ENCODE measurements at regions not wholly inside any gene's neighbourhood (a gene's known extent, or its start where the extent isn't known, plus 50 kb on each side); places are given as distances from the start of the nearest gene placed in this dataset.
"Not testable (repeated sequence)": the region's sequence is repeated elsewhere in the genome, so short reads cannot be mapped to it uniquely, and the experiment has no call there.

DNA sequence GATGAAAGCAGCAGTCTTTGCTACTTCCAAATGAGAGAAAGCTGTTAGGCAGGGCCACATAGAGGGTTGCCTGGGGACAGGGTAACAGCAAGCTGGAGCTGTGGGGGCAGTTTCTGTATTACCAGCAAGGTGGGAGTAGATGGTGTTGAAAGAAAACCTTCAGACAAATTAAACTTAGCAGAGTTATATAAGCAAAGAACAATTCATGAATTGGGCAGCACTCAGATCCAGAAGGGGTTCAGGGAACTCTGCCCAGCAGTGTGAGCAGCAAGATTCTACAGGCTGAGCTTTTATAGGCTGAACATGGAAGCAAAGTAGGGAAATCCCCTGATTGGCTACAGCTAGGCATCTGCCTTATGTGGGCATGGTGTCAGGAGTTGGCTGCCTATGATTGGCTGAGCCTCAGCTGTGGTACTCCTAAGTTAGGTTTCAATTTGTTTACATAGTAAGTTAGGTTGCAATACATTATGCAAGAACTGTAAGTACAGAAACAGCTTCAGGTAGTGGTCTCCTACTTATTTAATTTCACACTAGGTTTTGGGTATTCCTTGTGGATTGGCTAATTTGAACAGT, 64.1 kb upstream of the TMPRSS2 start:
- peaks cover 7% of the 10 kb centered on the region for H3K4me1 Mint-ChIP-seq
- H3K27me3 Mint-ChIP-seq (ENCODE audit: low read depth, poor library complexity): peaks cover 13% of the 10 kb centered on the region
- H3K9me3 Mint-ChIP-seq: peaks cover 66% of the 10 kb centered on the region
- H3K4me3 Mint-ChIP-seq: no peak overlapping the region
- no peak overlapping the region for H3K27ac Mint-ChIP-seq
- H3K36me3 Mint-ChIP-seq (ENCODE audit: low read depth): no peaks in the 10 kb centered on the region
- TF ChIP-seq CTCF (IDR thresholded peaks at IDR 0.05): no peak
- DNase-seq: no peak

DNA sequence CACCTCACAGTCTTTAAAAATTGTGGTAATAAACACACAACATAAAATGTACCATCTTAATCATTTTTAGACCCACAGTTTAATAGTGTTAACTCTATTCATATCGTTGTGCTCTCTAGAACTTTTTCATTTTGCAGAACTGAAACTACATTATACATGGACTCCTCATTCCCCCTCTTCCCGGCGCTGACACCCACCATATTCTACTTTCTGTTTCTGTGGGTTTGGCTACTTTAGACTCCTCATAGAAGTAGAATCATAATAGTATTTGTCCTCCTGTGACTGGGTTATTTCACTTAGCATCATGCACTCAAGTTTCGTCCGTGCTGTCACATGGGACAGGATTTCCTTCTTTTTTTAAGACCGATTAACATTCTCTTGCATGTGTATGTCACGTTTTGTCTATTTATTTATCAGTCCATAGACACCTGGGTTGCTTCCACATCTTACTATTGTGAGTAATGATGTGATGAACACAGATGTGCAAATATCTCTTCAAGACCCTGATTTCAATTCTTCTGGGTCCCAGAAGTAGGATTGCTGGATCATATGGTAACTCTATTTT, 62.9 kb upstream of the TMPRSS2 start:
- H3K4me1 Mint-ChIP-seq: peaks cover 11% of the 10 kb centered on the region
- H3K36me3 Mint-ChIP-seq (ENCODE audit: low read depth): no peaks in the 10 kb centered on the region
- TF ChIP-seq CTCF (IDR thresholded peaks at IDR 0.05): no peak
- DNase-seq: no peak
- H3K27ac Mint-ChIP-seq: no peak overlapping the region
- H3K9me3 Mint-ChIP-seq: peaks cover 54% of the 10 kb centered on the region
- H3K27me3 Mint-ChIP-seq (ENCODE audit: low read depth, poor library complexity): peaks cover 13% of the 10 kb centered on the region
- no peak overlapping the region for H3K4me3 Mint-ChIP-seq

GRCh38 chr21:41568606-41569385, 60.8 kb upstream of the TMPRSS2 start:
- Mint-ChIP-seq H3K27ac (no peak overlapping the region), H3K4me3 (no peak overlapping the region), H3K27me3 (ENCODE audit: low read depth, poor library complexity) (peaks cover 13% of the 10 kb centered on the region), H3K36me3 (ENCODE audit: low read depth) (no peaks in the 10 kb centered on the region), H3K4me1 (peaks cover 22% of the 10 kb centered on the region), H3K9me3 (peaks cover 38% of the 10 kb centered on the region)
- DNase-seq: no peak
- no peak for TF ChIP-seq CTCF (IDR thresholded peaks at IDR 0.05)

DNA sequence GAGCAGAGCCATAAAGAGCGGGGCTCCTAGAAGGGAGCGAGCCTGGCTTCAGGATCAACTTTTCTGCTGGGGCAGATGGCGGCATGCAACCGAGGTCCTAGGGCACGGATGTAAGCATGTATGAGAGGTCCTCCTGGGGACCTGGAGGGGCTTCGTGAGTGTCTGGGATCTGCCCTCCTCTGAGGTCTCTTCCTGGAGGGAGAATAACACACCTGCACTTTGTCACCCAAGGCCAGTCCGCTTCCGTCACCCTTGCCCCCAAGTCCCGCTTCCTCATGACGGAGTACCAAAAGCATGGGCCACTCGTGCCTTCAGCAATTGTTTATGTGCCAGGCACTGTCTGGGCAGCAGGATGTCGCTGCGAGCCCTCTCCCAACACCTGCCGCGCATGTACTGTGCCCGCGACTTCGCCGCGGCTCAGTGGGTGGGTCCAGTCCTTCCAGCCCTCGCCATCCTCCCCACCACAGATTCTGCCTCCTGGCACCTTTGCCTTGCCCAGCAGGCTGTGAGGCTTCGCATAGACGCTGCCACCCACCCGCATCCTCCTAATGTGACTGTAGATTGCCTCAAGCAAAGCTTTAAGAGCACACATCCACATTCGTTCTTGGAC, 60.0 kb upstream of the TMPRSS2 start:
- no peak overlapping the region for H3K27ac Mint-ChIP-seq
- H3K4me3 Mint-ChIP-seq: no peak overlapping the region
- peaks cover 31% of the 10 kb centered on the region for H3K9me3 Mint-ChIP-seq
- H3K4me1 Mint-ChIP-seq: peaks cover 27% of the 10 kb centered on the region
- no peak for TF ChIP-seq CTCF (IDR thresholded peaks at IDR 0.05)
- peaks cover 13% of the 10 kb centered on the region for H3K27me3 Mint-ChIP-seq (ENCODE audit: low read depth, poor library complexity)
- no peaks in the 10 kb centered on the region for H3K36me3 Mint-ChIP-seq (ENCODE audit: low read depth)
- DNase-seq: no peak

DNA sequence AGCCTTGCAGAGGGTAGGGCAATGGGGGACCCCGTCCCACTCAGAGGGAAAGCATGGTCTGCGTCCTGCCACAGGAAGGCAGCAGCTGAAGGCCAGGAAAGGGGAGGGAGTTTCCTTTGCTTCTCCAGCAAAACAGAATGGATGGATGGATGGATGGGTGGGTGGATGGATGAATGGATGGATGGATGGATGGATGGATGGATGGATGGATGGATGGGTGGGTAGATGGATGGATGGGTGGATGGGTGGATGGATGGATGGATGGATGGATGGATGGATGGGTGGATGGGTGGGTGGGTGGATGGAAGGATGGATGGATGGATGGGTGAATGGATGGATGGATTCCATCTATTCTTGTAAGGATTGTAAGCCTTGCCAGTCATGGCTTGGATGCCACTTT, 59.3 kb upstream of the TMPRSS2 start:
- Mint-ChIP-seq H3K27me3 (ENCODE audit: low read depth, poor library complexity) (peaks cover 17% of the 10 kb centered on the region), H3K4me1 (peaks cover 33% of the 10 kb centered on the region), H3K9me3 (peaks cover 24% of the 10 kb centered on the region)
- H3K27ac Mint-ChIP-seq; DNase-seq; H3K4me3 Mint-ChIP-seq; H3K36me3 Mint-ChIP-seq (ENCODE audit: low read depth): not testable (repeated sequence)

DNA sequence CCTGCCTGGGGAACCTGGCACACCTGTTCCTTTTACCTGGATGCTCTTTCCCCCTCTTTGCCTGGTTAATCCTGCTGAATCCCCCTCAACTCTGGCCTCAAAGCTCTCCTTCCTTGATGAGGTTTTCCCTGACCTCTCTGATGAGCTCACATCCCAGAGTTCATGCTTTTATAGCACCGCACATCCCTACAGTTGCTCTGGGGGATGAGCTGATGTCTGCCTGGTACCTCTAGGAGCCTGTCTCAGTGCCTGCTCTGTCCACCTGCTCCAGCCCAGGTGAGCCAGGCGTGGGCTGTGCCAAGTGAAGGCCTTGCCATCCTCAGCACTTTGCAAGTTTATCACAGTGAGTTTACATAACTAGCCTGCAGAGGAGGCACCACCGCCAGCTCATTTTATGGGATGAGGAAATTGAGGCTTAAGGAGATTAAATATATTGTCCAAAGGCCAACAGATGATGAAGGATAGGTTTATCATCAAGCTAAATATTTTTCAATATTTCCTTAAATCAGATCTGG, 58.6 kb upstream of the TMPRSS2 start:
- no peak overlapping the region for H3K4me3 Mint-ChIP-seq
- no peaks in the 10 kb centered on the region for H3K36me3 Mint-ChIP-seq (ENCODE audit: low read depth)
- peaks cover 17% of the 10 kb centered on the region for H3K27me3 Mint-ChIP-seq (ENCODE audit: low read depth, poor library complexity)
- H3K4me1 Mint-ChIP-seq: peaks cover 36% of the 10 kb centered on the region
- peak overlapping the region; percentile 72 for H3K27ac Mint-ChIP-seq
- no peak for TF ChIP-seq CTCF (IDR thresholded peaks at IDR 0.05)
- H3K9me3 Mint-ChIP-seq: peaks cover 17% of the 10 kb centered on the region
- no peak for DNase-seq
